BE2C (cell line): ENCODE measurements at regions not wholly inside any gene's neighbourhood (a gene's known extent, or its start where the extent isn't known, plus 50 kb on each side); places are given as distances from the start of the nearest gene placed in this dataset.

ENCODE experiments used
- DNase-seq: peaks from one replicate; pipeline ENCODE4 v3.0.0-alpha.2; 2020
- H3K27me3 ChIP-seq: fragments of 250-450 bp; sonication (Bioruptor Pico); 2 replicates; pipeline ENCODE4 v1.5.1; 2020; ENCODE audit warnings: mild to moderate bottlenecking
- H3K36me3 ChIP-seq: fragments of 250-450 bp; sonication (Bioruptor Pico); 2 replicates; pipeline ENCODE4 v1.5.1; 2020; ENCODE audit warnings: mild to moderate bottlenecking
- H3K4me1 ChIP-seq: fragments of 250-450 bp; sonication (Bioruptor Pico); 2 replicates; pipeline ENCODE4 v1.5.1; 2020
- H3K4me3 ChIP-seq: 2 replicates; pipeline ENCODE4 v1.5.1; 2011; ENCODE audit warnings: low read depth, low read length
- H3K9me3 ChIP-seq: fragments of 250-450 bp; sonication (Bioruptor Pico); 2 replicates; pipeline ENCODE4 v1.5.1; 2020
- TF ChIP-seq, protein P1 (sequence below): IDR thresholded peaks from 2 replicates; pipeline ENCODE4 v1.5.1; 2012; ENCODE audit warnings: mild to moderate bottlenecking, low read depth, low read length

GRCh38 chr17:71849783-71850768 lies 270.7 kb upstream of the SOX9 start:
- no peak for DNase-seq
- H3K9me3 ChIP-seq = peaks cover 2% of the 10 kb centered on the region; the same call in 1 of the 2 replicates
- H3K27me3 ChIP-seq = no peaks in the 10 kb centered on the region
- TF ChIP-seq, protein P1, sequence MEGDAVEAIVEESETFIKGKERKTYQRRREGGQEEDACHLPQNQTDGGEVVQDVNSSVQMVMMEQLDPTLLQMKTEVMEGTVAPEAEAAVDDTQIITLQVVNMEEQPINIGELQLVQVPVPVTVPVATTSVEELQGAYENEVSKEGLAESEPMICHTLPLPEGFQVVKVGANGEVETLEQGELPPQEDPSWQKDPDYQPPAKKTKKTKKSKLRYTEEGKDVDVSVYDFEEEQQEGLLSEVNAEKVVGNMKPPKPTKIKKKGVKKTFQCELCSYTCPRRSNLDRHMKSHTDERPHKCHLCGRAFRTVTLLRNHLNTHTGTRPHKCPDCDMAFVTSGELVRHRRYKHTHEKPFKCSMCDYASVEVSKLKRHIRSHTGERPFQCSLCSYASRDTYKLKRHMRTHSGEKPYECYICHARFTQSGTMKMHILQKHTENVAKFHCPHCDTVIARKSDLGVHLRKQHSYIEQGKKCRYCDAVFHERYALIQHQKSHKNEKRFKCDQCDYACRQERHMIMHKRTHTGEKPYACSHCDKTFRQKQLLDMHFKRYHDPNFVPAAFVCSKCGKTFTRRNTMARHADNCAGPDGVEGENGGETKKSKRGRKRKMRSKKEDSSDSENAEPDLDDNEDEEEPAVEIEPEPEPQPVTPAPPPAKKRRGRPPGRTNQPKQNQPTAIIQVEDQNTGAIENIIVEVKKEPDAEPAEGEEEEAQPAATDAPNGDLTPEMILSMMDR = no peak
- H3K4me3 ChIP-seq = no peak overlapping the region
- no peaks in the 10 kb centered on the region for H3K36me3 ChIP-seq
- H3K4me1 ChIP-seq = peaks cover 29% of the 10 kb centered on the region

DNA sequence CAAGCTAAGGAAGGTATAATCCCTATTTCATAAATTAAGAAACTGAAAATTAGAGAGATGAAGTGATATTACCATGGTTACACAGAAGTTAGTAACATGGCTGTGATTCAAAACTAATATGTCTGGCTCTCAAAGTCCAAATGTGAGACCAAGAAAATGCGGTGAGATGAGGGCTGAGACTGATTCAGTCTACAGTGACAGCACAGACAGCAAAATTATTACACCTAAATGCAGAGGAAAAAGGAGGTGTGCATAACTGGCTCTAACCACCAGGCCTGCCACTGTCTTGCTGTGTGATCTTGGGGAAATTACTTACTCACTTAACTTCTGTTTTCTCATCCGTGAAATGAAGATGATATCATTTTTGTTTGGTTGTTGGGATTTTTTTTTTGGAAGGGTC lies 270.0 kb upstream of the SOX9 start:
- H3K27me3 ChIP-seq = no peaks in the 10 kb centered on the region; the same call in 1 of the 2 replicates
- peaks cover 36% of the 10 kb centered on the region for H3K4me1 ChIP-seq
- no peaks in the 10 kb centered on the region for H3K36me3 ChIP-seq
- DNase-seq = no peak
- peaks cover 2% of the 10 kb centered on the region; the same call in 1 of the 2 replicates for H3K9me3 ChIP-seq
- no peak overlapping the region for H3K4me3 ChIP-seq
- TF ChIP-seq, protein P1 = no peak

DNA sequence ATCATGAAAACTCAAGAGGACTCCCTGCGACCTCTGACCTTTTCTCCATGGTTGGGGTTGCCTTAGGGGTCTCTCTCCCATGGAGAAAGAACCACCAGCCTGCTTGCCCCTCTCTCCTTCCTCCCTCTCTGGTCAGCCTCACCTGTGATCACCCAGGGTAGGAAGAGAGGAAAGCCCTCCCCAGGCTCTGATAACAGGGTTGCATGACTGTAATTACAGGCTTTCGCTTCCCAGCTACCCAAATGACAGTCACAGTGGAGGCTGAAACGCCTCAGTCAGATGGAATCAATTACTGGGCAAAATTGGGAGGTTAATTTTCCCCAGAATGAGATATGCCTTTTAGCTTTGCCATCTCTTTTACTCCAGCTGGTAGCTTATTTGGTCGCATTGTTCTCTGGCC lies 265.8 kb upstream of the SOX9 start:
- peaks cover 30% of the 10 kb centered on the region for H3K4me1 ChIP-seq
- 0 out of 2 replicates have a peak overlapping the region, but pooled peaks have one; percentile 8 for H3K4me3 ChIP-seq
- DNase-seq = peak; percentile 53
- TF ChIP-seq, protein P1 = no peak
- no peaks in the 10 kb centered on the region; the same call in 1 of the 2 replicates for H3K27me3 ChIP-seq
- peaks cover 2% of the 10 kb centered on the region; the same call in 1 of the 2 replicates for H3K9me3 ChIP-seq
- H3K36me3 ChIP-seq = no peaks in the 10 kb centered on the region

DNA sequence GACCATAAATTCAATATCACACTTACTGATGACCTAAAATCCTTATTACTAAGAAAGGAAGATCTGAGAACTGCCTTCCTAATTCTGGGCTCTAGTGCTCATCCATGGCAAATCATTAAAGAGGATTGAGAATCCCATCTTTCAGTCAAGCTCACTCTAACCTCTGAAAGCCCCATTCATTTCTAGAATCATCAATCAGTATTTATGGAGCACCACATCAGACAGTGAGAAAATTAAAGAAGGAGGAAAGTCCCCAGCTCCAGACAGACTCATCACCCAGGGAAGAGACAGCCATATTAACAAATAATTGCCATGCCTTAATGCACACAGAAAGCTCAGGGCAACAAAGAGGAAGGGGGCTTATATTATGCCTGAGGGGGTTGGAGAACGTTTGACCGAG lies 256.1 kb upstream of the SOX9 start:
- no peaks in the 10 kb centered on the region for H3K36me3 ChIP-seq
- TF ChIP-seq, protein P1 = no peak
- H3K9me3 ChIP-seq = no peaks in the 10 kb centered on the region
- DNase-seq = no peak
- no peak overlapping the region for H3K4me3 ChIP-seq
- peaks cover 7% of the 10 kb centered on the region for H3K4me1 ChIP-seq
- no peaks in the 10 kb centered on the region for H3K27me3 ChIP-seq

DNA sequence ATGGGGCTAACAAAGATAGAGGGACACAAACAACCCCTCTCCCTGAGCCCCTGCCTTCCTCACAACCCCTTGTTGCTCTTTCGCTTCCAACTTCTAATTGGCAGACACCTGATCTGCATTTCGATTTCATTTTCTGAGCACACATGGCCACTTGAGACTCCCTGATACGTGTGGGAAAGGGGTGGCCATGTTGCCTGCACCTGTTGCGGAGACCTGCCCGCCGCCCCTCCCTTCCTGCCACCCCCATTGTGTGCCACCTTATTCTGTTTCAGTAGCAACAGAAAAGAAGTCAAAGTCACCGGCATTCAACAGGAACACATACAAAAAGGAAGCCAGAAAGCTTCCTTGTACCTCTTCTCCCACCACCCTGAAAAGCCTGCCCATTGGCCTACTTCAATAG lies 254.7 kb upstream of the SOX9 start:
- H3K27me3 ChIP-seq = no peaks in the 10 kb centered on the region
- H3K4me3 ChIP-seq = no peak overlapping the region
- peaks cover 17% of the 10 kb centered on the region for H3K4me1 ChIP-seq
- no peaks in the 10 kb centered on the region for H3K9me3 ChIP-seq
- TF ChIP-seq, protein P1 = no peak
- DNase-seq = no peak
- H3K36me3 ChIP-seq = no peaks in the 10 kb centered on the region

GRCh38 chr17:71869293-71869692 lies 251.5 kb upstream of the SOX9 start:
- H3K4me3 ChIP-seq = no peak overlapping the region
- no peak for DNase-seq
- peaks cover 23% of the 10 kb centered on the region for H3K4me1 ChIP-seq
- H3K27me3 ChIP-seq = no peaks in the 10 kb centered on the region
- H3K9me3 ChIP-seq = no peaks in the 10 kb centered on the region
- no peaks in the 10 kb centered on the region for H3K36me3 ChIP-seq
- TF ChIP-seq, protein P1 = no peak
